WTC11 (cell line): ENCODE measurements at regions not wholly inside any gene's neighbourhood (a gene's known extent, or its start where the extent isn't known, plus 50 kb on each side); places are given as distances from the start of the nearest gene placed in this dataset.

Source experiments
- ATAC-seq: fragments of 200-7000 bp; cut with Tn5 transposase; 2 replicates; pipeline ENCODE4 v1.10.0; 2021; ENCODE audit warnings: mild to moderate bottlenecking, moderate library complexity
- CTCF ChIA-PET: fragments of 300-600 bp; sonication (Branson Sonifier 250); formaldehyde crosslinking; loops from one replicate; lab custom pipeline; 2021; ENCODE audit warnings: antibody characterized with exemption; lab: Charles Lee
- POLR2A ChIA-PET: fragments of 350-600 bp; sonication (Branson Sonifier 250); formaldehyde crosslinking; loops from one replicate; lab custom pipeline; 2021; ENCODE audit warnings: antibody characterized with exemption; lab: Charles Lee
- DNase-seq: peaks from one replicate; pipeline ENCODE4 v3.0.0; 2021; ENCODE audit warnings: low spot score
- H3K27ac Mint-ChIP-seq: 2 replicates; pipeline ENCODE4 v1.8.0; 2021; ENCODE audit warnings: mixed read lengths
- H3K27me3 Mint-ChIP-seq: 2 replicates; pipeline ENCODE4 v1.8.0; 2021; ENCODE audit warnings: low read depth, mild to moderate bottlenecking, moderate library complexity, mixed read lengths
- H3K36me3 Mint-ChIP-seq: 2 replicates; pipeline ENCODE4 v1.8.0; 2021; ENCODE audit warnings: mixed read lengths
- H3K4me1 Mint-ChIP-seq: 2 replicates; pipeline ENCODE4 v1.8.0; 2022; ENCODE audit warnings: mixed read lengths
- H3K4me3 Mint-ChIP-seq: 2 replicates; pipeline ENCODE4 v1.8.0; 2021; ENCODE audit warnings: mild to moderate bottlenecking, moderate library complexity, mixed read lengths
- H3K9me3 Mint-ChIP-seq: 2 replicates; pipeline ENCODE4 v1.8.0; 2021; ENCODE audit warnings: mixed read lengths
- AFF4 ChIP-seq: sonication (generic); formaldehyde crosslinking; IDR thresholded peaks from 2 replicates; pipeline ENCODE4 v1.8.1; 2023; ENCODE audit warnings: mild to moderate bottlenecking, missing genetic modification reagents, borderline replicate concordance
- ATF1 ChIP-seq: sonication (generic); formaldehyde crosslinking; IDR thresholded peaks from 2 replicates; pipeline ENCODE4 v1.8.1; 2023; ENCODE audit warnings: mild to moderate bottlenecking, moderate library complexity, missing genetic modification reagents
- CREB1 ChIP-seq: sonication (generic); formaldehyde crosslinking; IDR thresholded peaks from 2 replicates; pipeline ENCODE4 v1.8.0; 2023; ENCODE audit warnings: mild to moderate bottlenecking, missing genetic modification reagents
- ELF4 ChIP-seq: sonication (generic); formaldehyde crosslinking; IDR thresholded peaks from 2 replicates; pipeline ENCODE4 v1.8.1; 2022; ENCODE audit warnings: low read depth, mild to moderate bottlenecking, moderate library complexity, missing genetic modification reagents
- EMX1 ChIP-seq: fragments of 250-450 bp; sonication (Bioruptor Pico); IDR thresholded peaks from 2 replicates; pipeline ENCODE4 v1.8.0; 2021; ENCODE audit warnings: mild to moderate bottlenecking
- ETV6 ChIP-seq: sonication (generic); formaldehyde crosslinking; IDR thresholded peaks from 2 replicates; pipeline ENCODE4 v1.8.1; 2022; ENCODE audit warnings: mild to moderate bottlenecking, missing genetic modification reagents
- FOXJ3 ChIP-seq: sonication (generic); formaldehyde crosslinking; IDR thresholded peaks from 2 replicates; pipeline ENCODE4 v1.9.0; 2021; ENCODE audit warnings: missing genetic modification reagents, mild to moderate bottlenecking, borderline replicate concordance
- IRF2 ChIP-seq: sonication (generic); formaldehyde crosslinking; IDR thresholded peaks from 2 replicates; pipeline ENCODE4 v1.8.0; 2022; ENCODE audit warnings: low read depth, missing genetic modification reagents, borderline replicate concordance
- JUN ChIP-seq: sonication (generic); formaldehyde crosslinking; IDR thresholded peaks from 2 replicates; pipeline ENCODE4 v1.8.0; 2023; ENCODE audit warnings: mild to moderate bottlenecking, missing genetic modification reagents
- KAT7 ChIP-seq: sonication (generic); formaldehyde crosslinking; IDR thresholded peaks from 2 replicates; pipeline ENCODE4 v1.8.1; 2023; ENCODE audit warnings: missing genetic modification reagents, mild to moderate bottlenecking, borderline replicate concordance
- MXD4 ChIP-seq: fragments of 250-450 bp; sonication (Bioruptor Pico); IDR thresholded peaks from 2 replicates; pipeline ENCODE4 v1.8.0; 2021; ENCODE audit warnings: mild to moderate bottlenecking, moderate library complexity, borderline replicate concordance
- MYBL2 ChIP-seq: sonication (generic); formaldehyde crosslinking; IDR thresholded peaks from 2 replicates; pipeline ENCODE4 v1.8.1; 2023; ENCODE audit warnings: mild to moderate bottlenecking, moderate library complexity, missing genetic modification reagents
- PRRX2 ChIP-seq: fragments of 250-450 bp; sonication (Bioruptor Pico); IDR thresholded peaks from 2 replicates; pipeline ENCODE4 v1.8.0; 2021; ENCODE audit warnings: mild to moderate bottlenecking
- RORB ChIP-seq: fragments of 250-450 bp; sonication (Bioruptor Pico); IDR thresholded peaks from 2 replicates; pipeline ENCODE4 v1.9.0; 2021; ENCODE audit warnings: mild to moderate bottlenecking
- SMAD3 ChIP-seq: sonication (generic); formaldehyde crosslinking; IDR thresholded peaks from 2 replicates; pipeline ENCODE4 v1.8.0; 2022; ENCODE audit warnings: missing genetic modification reagents, mild to moderate bottlenecking, borderline replicate concordance
- SOX15 ChIP-seq: fragments of 250-450 bp; sonication (Bioruptor Pico); IDR thresholded peaks from 2 replicates; pipeline ENCODE4 v1.9.0; 2021; ENCODE audit warnings: mild to moderate bottlenecking
- TP53 ChIP-seq: sonication (generic); formaldehyde crosslinking; IDR thresholded peaks from 2 replicates; pipeline ENCODE4 v1.8.1; 2023; ENCODE audit warnings: mild to moderate bottlenecking, missing genetic modification reagents
- ZNF263 ChIP-seq: sonication (generic); formaldehyde crosslinking; IDR thresholded peaks from 2 replicates; pipeline ENCODE4 v1.8.1; 2022; ENCODE audit warnings: low read depth, mild to moderate bottlenecking, moderate library complexity, missing genetic modification reagents
- ZSCAN18 ChIP-seq: fragments of 250-450 bp; sonication (Bioruptor Pico); IDR thresholded peaks from 2 replicates; pipeline ENCODE4 v2.1.2; 2022; ENCODE audit warnings: mild to moderate bottlenecking, moderate library complexity
- TF ChIP-seq, protein P1 (sequence below): sonication (generic); formaldehyde crosslinking; IDR thresholded peaks from 2 replicates; pipeline ENCODE4 v1.8.1; 2023; ENCODE audit warnings: mild to moderate bottlenecking, moderate library complexity, missing genetic modification reagents
- TF ChIP-seq, protein P2 (sequence below): sonication (generic); formaldehyde crosslinking; conservative IDR thresholded peaks from 2 replicates; pipeline ENCODE4 v1.8.1; 2023; ENCODE audit warnings: mild to moderate bottlenecking, low read depth, missing genetic modification reagents, moderate library complexity
- TF ChIP-seq, protein P3 (sequence below): sonication (generic); formaldehyde crosslinking; IDR thresholded peaks from 2 replicates; pipeline ENCODE4 v1.8.0; 2023; ENCODE audit warnings: mild to moderate bottlenecking, missing genetic modification reagents

- Mint-ChIP-seq H3K4me3 (no peak overlapping the region), H3K27ac (no peak overlapping the region), H3K9me3 (no peaks in the 10 kb centered on the region), H3K27me3 (no peaks in the 10 kb centered on the region), H3K36me3 (no peaks in the 10 kb centered on the region), H3K4me1 (peaks cover 8% of the 10 kb centered on the region)
- TF ChIP-seq, protein P1, sequence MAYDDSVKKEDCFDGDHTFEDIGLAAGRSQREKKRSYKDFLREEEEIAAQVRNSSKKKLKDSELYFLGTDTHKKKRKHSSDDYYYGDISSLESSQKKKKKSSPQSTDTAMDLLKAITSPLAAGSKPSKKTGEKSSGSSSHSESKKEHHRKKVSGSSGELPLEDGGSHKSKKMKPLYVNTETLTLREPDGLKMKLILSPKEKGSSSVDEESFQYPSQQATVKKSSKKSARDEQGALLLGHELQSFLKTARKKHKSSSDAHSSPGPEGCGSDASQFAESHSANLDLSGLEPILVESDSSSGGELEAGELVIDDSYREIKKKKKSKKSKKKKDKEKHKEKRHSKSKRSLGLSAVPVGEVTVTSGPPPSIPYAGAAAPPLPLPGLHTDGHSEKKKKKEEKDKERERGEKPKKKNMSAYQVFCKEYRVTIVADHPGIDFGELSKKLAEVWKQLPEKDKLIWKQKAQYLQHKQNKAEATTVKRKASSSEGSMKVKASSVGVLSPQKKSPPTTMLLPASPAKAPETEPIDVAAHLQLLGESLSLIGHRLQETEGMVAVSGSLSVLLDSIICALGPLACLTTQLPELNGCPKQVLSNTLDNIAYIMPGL (CRISPR knock-in tag) = no peak
- TF ChIP-seq, protein P2, sequence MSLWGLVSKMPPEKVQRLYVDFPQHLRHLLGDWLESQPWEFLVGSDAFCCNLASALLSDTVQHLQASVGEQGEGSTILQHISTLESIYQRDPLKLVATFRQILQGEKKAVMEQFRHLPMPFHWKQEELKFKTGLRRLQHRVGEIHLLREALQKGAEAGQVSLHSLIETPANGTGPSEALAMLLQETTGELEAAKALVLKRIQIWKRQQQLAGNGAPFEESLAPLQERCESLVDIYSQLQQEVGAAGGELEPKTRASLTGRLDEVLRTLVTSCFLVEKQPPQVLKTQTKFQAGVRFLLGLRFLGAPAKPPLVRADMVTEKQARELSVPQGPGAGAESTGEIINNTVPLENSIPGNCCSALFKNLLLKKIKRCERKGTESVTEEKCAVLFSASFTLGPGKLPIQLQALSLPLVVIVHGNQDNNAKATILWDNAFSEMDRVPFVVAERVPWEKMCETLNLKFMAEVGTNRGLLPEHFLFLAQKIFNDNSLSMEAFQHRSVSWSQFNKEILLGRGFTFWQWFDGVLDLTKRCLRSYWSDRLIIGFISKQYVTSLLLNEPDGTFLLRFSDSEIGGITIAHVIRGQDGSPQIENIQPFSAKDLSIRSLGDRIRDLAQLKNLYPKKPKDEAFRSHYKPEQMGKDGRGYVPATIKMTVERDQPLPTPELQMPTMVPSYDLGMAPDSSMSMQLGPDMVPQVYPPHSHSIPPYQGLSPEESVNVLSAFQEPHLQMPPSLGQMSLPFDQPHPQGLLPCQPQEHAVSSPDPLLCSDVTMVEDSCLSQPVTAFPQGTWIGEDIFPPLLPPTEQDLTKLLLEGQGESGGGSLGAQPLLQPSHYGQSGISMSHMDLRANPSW (CRISPR knock-in tag) = no peak
- TF ChIP-seq ELF4 = no peak
- no peak for TF ChIP-seq MXD4 (CRISPR knock-in tag)
- no peak for TF ChIP-seq ZSCAN18 (CRISPR knock-in tag)
- no peak for TF ChIP-seq CREB1 (CRISPR knock-in tag)
- TF ChIP-seq EMX1 (CRISPR knock-in tag) = no peak
- TF ChIP-seq RORB (CRISPR knock-in tag) = no peak
- TF ChIP-seq FOXJ3 (CRISPR knock-in tag) = no peak
- no peak for TF ChIP-seq ZNF263
- TF ChIP-seq JUN (CRISPR knock-in tag) = no peak
- ChIA-PET CTCF (no interaction called here), POLR2A (no interaction called here)
- DNase-seq = no peak
- ATAC-seq = no peak
Observed at GRCh38 chr7:84512055-84512454, 317.5 kb upstream of the SEMA3A start.

DNA sequence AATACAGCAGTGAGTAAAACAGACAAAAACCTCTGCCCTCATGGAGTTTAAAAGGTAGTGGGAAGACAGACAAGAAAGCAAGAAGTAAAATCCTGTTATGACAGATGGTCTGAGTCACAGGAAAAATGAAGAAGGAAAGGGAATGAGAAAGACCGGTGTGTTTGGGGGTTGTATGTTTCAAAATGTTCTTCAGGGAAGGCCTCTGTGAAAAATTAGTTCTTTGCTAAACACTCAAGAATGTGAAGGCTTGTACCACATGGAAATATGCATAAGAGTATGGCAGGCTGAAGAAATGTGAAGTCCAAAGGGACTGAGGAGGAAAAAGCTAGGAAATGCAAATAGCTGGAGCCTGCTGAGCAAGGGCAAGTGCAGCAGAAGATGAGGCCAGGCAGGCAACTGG is 315.9 kb upstream of the SEMA3A start:
- CTCF ChIA-PET = interaction anchor here (0.5 kb wide), 1 partner anchor 316 kb away, joined by 3 read pairs; the partner anchor contains the start of gene SEMA3A
- no peaks in the 10 kb centered on the region for H3K9me3 Mint-ChIP-seq
- ATAC-seq (no peak), DNase-seq (no peak)
- H3K36me3 Mint-ChIP-seq = no peaks in the 10 kb centered on the region
- H3K27me3 Mint-ChIP-seq = no peaks in the 10 kb centered on the region
- H3K4me1 Mint-ChIP-seq = peaks cover 8% of the 10 kb centered on the region
- H3K4me3 Mint-ChIP-seq = no peak overlapping the region
- POLR2A ChIA-PET = interaction anchor here (0.5 kb wide), 1 partner anchor 985 kb away, joined by 3 read pairs; no protein-coding TSS in a partner anchor
- no peak overlapping the region for H3K27ac Mint-ChIP-seq
- TF ChIP-seq ATF1 (CRISPR knock-in tag) (no peak), ZNF263 (no peak), SMAD3 (no peak), SOX15 (CRISPR knock-in tag) (no peak), PRRX2 (CRISPR knock-in tag) (no peak), JUN (CRISPR knock-in tag) (no peak), KAT7 (CRISPR knock-in tag) (no peak), ZSCAN18 (CRISPR knock-in tag) (no peak), AFF4 (no peak), MYBL2 (CRISPR knock-in tag) (no peak), ETV6 (CRISPR knock-in tag) (no peak), RORB (CRISPR knock-in tag) (no peak), IRF2 (no peak), TP53 (CRISPR knock-in tag) (no peak)
- TF ChIP-seq, protein P3, sequence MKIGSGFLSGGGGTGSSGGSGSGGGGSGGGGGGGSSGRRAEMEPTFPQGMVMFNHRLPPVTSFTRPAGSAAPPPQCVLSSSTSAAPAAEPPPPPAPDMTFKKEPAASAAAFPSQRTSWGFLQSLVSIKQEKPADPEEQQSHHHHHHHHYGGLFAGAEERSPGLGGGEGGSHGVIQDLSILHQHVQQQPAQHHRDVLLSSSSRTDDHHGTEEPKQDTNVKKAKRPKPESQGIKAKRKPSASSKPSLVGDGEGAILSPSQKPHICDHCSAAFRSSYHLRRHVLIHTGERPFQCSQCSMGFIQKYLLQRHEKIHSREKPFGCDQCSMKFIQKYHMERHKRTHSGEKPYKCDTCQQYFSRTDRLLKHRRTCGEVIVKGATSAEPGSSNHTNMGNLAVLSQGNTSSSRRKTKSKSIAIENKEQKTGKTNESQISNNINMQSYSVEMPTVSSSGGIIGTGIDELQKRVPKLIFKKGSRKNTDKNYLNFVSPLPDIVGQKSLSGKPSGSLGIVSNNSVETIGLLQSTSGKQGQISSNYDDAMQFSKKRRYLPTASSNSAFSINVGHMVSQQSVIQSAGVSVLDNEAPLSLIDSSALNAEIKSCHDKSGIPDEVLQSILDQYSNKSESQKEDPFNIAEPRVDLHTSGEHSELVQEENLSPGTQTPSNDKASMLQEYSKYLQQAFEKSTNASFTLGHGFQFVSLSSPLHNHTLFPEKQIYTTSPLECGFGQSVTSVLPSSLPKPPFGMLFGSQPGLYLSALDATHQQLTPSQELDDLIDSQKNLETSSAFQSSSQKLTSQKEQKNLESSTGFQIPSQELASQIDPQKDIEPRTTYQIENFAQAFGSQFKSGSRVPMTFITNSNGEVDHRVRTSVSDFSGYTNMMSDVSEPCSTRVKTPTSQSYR (CRISPR knock-in tag) = no peak
